ENCODE measurements at regions not wholly inside any gene's neighbourhood (a gene's known extent, or its start where the extent isn't known, plus 50 kb on each side); places are given as distances from the start of the nearest gene placed in this dataset.
"Not testable (repeated sequence)": the region's sequence is repeated elsewhere in the genome, so short reads cannot be mapped to it uniquely, and the experiment has no call there.

DNA sequence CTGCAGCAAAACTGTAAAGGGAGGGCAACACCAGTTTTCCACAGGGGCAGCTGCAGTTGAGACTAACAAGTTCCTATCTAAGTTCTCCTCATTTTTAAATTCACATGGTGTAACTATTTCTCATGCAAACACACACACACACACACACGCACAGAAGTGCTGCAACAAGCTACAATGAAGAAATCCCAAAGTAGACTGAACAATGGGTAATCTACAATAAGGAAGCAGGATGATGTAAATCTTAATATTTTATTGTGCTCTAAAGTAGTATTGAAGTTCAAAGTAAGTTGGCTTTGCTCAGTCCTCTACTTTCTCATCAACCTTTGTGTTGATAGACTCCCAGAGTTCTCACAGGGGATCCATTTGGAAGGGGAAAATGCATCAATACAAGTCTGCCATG is 212.9 kb downstream of the SPATA31A7 start:
- H3K27ac ChIP-seq (ENCODE audit: low read length); ATAC-seq; H3F3A ChIP-seq (ENCODE audit: low read length, unreplicated experiment); H4K20me1 ChIP-seq (ENCODE audit: low read length); H3K4me3 ChIP-seq (ENCODE audit: low read length); POLR2A ChIA-PET (ENCODE audit: unreplicated experiment); H3K79me2 ChIP-seq (ENCODE audit: low read length); intact Hi-C loops (cut with micrococcal nuclease); H3K9ac ChIP-seq (ENCODE audit: low read length); DNase-seq; H3K9me2 ChIP-seq (replicated peaks; ENCODE audit: low read length); H3K27me3 ChIP-seq (ENCODE audit: low read length); BruUV-seq (replicated peaks); H3K36me3 ChIP-seq (ENCODE audit: low read depth, low read length); H3K9me3 ChIP-seq (ENCODE audit: low read length); H2AFZ ChIP-seq (ENCODE audit: low read length); CTCF ChIA-PET; H3K4me1 ChIP-seq (ENCODE audit: insufficient read depth, low read length); H3K4me2 ChIP-seq (ENCODE audit: low read length): not testable (repeated sequence)

DNA sequence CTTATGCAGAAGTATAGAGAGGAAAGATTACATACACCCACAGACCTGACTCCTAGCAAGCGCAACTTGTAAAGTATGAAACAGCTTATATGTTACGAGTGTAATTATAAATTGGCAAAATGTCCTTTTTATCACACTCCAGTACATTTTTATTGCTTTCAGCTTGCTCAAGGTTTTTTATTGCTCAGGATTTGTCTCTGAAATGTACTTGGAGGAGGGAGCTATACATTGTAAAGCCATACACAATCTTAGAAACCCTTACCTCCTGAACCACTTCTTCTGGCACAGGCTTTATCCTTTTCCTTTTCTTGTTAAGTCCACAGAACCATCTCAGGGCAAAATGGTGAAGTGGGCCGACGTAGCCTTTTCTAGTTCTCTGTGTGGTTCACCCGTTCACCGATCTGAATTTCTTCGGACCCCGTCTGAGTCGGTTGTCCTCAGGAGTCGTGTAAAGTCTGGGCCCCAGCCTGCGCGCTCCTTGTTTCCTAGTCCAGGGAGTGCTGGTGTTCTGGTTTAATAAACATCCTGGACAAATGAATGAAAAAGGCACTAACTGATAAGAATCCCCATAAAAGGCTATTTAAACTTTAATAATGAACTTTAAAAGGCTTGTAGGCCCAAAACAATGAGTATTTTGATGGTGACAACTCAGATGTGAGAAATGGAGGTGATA is 222.2 kb downstream of the SPATA31A7 start:
- ATAC-seq: not testable (repeated sequence)

DNA sequence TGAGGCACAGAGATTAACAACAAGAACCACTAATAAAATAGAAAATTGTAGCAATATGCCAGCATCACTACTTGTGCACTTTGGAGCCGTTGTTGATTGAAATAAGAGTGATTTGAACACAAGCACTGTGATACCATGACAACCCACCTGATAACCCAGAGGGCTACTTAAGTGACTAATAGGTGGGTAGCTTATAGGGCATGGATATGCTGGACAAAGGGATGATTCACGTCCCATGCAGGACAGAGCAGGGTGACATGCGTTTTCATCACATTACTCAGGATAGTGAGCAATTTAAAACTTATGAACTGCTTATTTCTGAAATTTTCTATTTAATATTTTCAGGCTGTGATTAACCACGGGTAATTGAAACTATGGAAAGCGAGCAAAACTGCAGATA is 222.9 kb downstream of the SPATA31A7 start:
- BruUV-seq (replicated peaks); H3K36me3 ChIP-seq (ENCODE audit: low read depth, low read length); H3K27me3 ChIP-seq (ENCODE audit: low read length); H3K9me3 ChIP-seq (ENCODE audit: low read length); H2AFZ ChIP-seq (ENCODE audit: low read length); DNase-seq; CTCF ChIA-PET; H4K20me1 ChIP-seq (ENCODE audit: low read length); H3K27ac ChIP-seq (ENCODE audit: low read length); H3K4me1 ChIP-seq (ENCODE audit: insufficient read depth, low read length); POLR2A ChIA-PET (ENCODE audit: unreplicated experiment); H3K9me2 ChIP-seq (replicated peaks; ENCODE audit: low read length); H3K9ac ChIP-seq (ENCODE audit: low read length); H3K4me3 ChIP-seq (ENCODE audit: low read length); H3F3A ChIP-seq (ENCODE audit: low read length, unreplicated experiment); H3K4me2 ChIP-seq (ENCODE audit: low read length); intact Hi-C loops (cut with micrococcal nuclease); H3K79me2 ChIP-seq (ENCODE audit: low read length): not testable (repeated sequence)
- peak; percentile 76 for ATAC-seq

More for the DNA sequence above, 222.2 kb downstream of the SPATA31A7 start:
- POLR2A ChIA-PET (ENCODE audit: unreplicated experiment); H3K9me3 ChIP-seq (ENCODE audit: low read length); H2AFZ ChIP-seq (ENCODE audit: low read length); H3F3A ChIP-seq (ENCODE audit: low read length, unreplicated experiment); H3K27me3 ChIP-seq (ENCODE audit: low read length); H3K4me1 ChIP-seq (ENCODE audit: insufficient read depth, low read length); H3K36me3 ChIP-seq (ENCODE audit: low read depth, low read length); H3K4me2 ChIP-seq (ENCODE audit: low read length); intact Hi-C loops (cut with micrococcal nuclease); CTCF ChIA-PET; H3K9me2 ChIP-seq (replicated peaks; ENCODE audit: low read length); BruUV-seq (replicated peaks); H3K9ac ChIP-seq (ENCODE audit: low read length); H3K27ac ChIP-seq (ENCODE audit: low read length); H4K20me1 ChIP-seq (ENCODE audit: low read length); H3K4me3 ChIP-seq (ENCODE audit: low read length); DNase-seq; H3K79me2 ChIP-seq (ENCODE audit: low read length): not testable (repeated sequence)

DNA sequence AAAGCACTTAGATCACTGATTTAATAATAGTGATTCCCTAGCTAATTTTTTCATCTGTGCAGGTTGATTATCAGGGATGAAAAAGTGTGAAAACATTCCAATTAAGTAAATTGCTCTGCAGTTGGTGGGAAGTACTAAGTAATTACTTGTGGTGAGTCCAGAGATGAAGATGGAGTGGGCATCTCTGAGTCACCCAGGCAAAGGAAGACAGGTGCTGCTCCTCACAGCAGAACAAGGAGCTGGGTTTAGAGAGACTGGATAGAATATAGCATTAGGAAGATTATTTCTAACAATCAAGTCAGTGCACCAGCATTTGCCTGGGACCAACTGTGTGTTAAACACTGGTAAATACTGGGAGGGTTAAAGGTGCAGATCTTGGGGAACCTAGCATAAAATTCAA is 228.3 kb downstream of the SPATA31A7 start:
- BruUV-seq (replicated peaks); CTCF ChIA-PET: not testable (repeated sequence)

DNA sequence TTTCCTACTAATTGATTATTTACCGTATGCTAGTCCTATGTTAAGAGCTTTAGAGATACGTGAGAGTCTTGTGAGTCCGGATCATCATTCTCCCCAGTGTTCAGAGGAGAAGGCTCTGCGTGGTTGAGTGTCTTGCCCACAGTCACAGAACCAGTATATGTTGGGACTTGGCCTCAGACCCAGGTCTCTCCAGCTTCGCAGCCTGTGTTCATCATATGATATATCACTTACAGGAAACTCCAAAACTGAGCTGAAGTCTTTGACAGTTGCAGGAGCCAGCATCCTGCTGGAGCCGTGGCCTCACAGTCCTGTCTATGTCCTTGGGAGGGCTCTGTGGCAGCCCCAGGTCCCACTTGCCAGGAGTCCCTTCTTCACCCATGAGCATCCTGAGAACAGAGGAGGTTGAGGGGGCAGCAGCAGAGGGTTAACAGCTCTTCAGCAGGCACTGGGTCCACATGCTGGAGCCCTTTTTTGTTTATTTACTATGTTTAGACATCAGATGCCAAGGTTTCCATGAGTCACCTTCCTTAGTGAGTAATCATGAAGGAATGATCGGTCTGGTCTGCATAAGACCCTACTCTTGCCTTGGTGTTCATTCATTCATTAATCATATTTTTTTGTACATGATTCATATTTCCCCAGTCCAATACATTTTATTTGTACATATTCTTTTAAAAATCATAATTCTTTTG is 230.6 kb downstream of the SPATA31A7 start:
- CTCF ChIA-PET; H3K4me3 ChIP-seq (ENCODE audit: low read length); H3K9me3 ChIP-seq (ENCODE audit: low read length); H3F3A ChIP-seq (ENCODE audit: low read length, unreplicated experiment); H3K9ac ChIP-seq (ENCODE audit: low read length); H3K4me2 ChIP-seq (ENCODE audit: low read length); intact Hi-C loops (cut with micrococcal nuclease); H3K4me1 ChIP-seq (ENCODE audit: insufficient read depth, low read length); H3K27me3 ChIP-seq (ENCODE audit: low read length); H3K9me2 ChIP-seq (replicated peaks; ENCODE audit: low read length); H3K27ac ChIP-seq (ENCODE audit: low read length); H2AFZ ChIP-seq (ENCODE audit: low read length); POLR2A ChIA-PET (ENCODE audit: unreplicated experiment); H3K79me2 ChIP-seq (ENCODE audit: low read length); H4K20me1 ChIP-seq (ENCODE audit: low read length); DNase-seq; BruUV-seq (replicated peaks); H3K36me3 ChIP-seq (ENCODE audit: low read depth, low read length): not testable (repeated sequence)
- peak; percentile 57 for ATAC-seq

More for the DNA sequence above, 228.3 kb downstream of the SPATA31A7 start:
- H3K4me1 ChIP-seq (ENCODE audit: insufficient read depth, low read length); DNase-seq; H4K20me1 ChIP-seq (ENCODE audit: low read length); H3K36me3 ChIP-seq (ENCODE audit: low read depth, low read length); H3K4me2 ChIP-seq (ENCODE audit: low read length); H3F3A ChIP-seq (ENCODE audit: low read length, unreplicated experiment); H3K27ac ChIP-seq (ENCODE audit: low read length); POLR2A ChIA-PET (ENCODE audit: unreplicated experiment); intact Hi-C loops (cut with micrococcal nuclease); H3K9me2 ChIP-seq (replicated peaks; ENCODE audit: low read length); H3K27me3 ChIP-seq (ENCODE audit: low read length); H3K9ac ChIP-seq (ENCODE audit: low read length); H3K9me3 ChIP-seq (ENCODE audit: low read length); H2AFZ ChIP-seq (ENCODE audit: low read length); ATAC-seq; H3K79me2 ChIP-seq (ENCODE audit: low read length); H3K4me3 ChIP-seq (ENCODE audit: low read length): not testable (repeated sequence)

DNA sequence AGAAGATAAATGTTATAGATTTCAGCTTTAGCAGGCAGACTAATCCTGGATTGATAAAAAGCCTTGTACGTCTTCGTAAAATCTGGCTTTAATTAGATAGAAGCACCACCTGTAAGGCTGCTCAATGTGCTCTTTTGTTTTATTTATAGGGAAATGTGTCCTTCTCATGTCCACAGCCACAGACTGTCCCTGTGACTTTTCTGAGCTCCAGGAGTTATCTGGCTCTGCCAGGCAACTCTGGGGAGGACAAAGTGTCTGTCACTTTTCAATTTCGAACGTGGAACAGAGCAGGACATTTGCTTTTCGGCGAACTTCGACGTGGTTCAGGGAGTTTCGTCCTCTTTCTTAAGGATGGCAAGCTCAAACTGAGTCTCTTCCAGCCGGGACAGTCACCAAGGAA is 257.4 kb downstream of the SPATA31A7 start:
- H3K4me1 ChIP-seq (ENCODE audit: insufficient read depth, low read length); H3K4me2 ChIP-seq (ENCODE audit: low read length); ATAC-seq; H3K27ac ChIP-seq (ENCODE audit: low read length); H3K4me3 ChIP-seq (ENCODE audit: low read length); H2AFZ ChIP-seq (ENCODE audit: low read length); BruUV-seq (replicated peaks); CTCF ChIA-PET; H3K9ac ChIP-seq (ENCODE audit: low read length); H3K79me2 ChIP-seq (ENCODE audit: low read length); H4K20me1 ChIP-seq (ENCODE audit: low read length); DNase-seq; H3K27me3 ChIP-seq (ENCODE audit: low read length); H3K9me2 ChIP-seq (replicated peaks; ENCODE audit: low read length); H3F3A ChIP-seq (ENCODE audit: low read length, unreplicated experiment); intact Hi-C loops (cut with micrococcal nuclease); H3K36me3 ChIP-seq (ENCODE audit: low read depth, low read length); POLR2A ChIA-PET (ENCODE audit: unreplicated experiment); H3K9me3 ChIP-seq (ENCODE audit: low read length): not testable (repeated sequence)

DNA sequence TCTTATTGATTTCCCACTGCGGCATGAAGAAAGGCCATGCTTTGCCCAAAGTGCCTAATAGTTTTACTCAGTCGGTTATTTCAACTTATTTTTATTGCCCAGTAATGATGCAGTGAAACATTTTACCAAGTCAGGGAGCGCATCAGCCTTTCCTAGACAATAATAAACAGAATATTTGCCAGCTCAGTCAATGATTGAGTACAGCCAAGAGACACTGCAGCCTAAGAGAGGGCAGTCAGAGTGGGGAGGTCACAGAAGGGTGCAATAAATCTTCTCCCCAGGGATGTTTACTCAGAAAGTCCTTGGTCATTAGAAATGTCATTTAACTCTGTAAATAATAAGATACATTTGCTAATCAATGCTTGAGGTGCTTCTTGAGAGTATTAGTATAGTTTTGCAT is 271.0 kb downstream of the SPATA31A7 start:
- H3K9me3 ChIP-seq (ENCODE audit: low read length); H3K9ac ChIP-seq (ENCODE audit: low read length); H3K79me2 ChIP-seq (ENCODE audit: low read length); H3K27me3 ChIP-seq (ENCODE audit: low read length); H3K36me3 ChIP-seq (ENCODE audit: low read depth, low read length); intact Hi-C loops (cut with micrococcal nuclease); H3F3A ChIP-seq (ENCODE audit: low read length, unreplicated experiment); H4K20me1 ChIP-seq (ENCODE audit: low read length); H3K4me3 ChIP-seq (ENCODE audit: low read length); BruUV-seq (replicated peaks); H3K4me2 ChIP-seq (ENCODE audit: low read length); CTCF ChIA-PET; ATAC-seq; H3K4me1 ChIP-seq (ENCODE audit: insufficient read depth, low read length); H2AFZ ChIP-seq (ENCODE audit: low read length); POLR2A ChIA-PET (ENCODE audit: unreplicated experiment); H3K27ac ChIP-seq (ENCODE audit: low read length); H3K9me2 ChIP-seq (replicated peaks; ENCODE audit: low read length); DNase-seq: not testable (repeated sequence)
